IMR-90 (cell line): ENCODE measurements at regions not wholly inside any gene's neighbourhood (a gene's known extent, or its start where the extent isn't known, plus 50 kb on each side); places are given as distances from the start of the nearest gene placed in this dataset.

Experiments
- MXI1 ChIP-seq: IDR thresholded peaks from 2 replicates; pipeline ENCODE4 v1.6.1; 2012; ENCODE audit warnings: low read depth, mild to moderate bottlenecking, low read length, moderate library complexity, borderline replicate concordance
- POLR2A ChIP-seq: IDR thresholded peaks from 2 replicates; pipeline ENCODE4 v1.6.1; 2012; ENCODE audit warnings: mild to moderate bottlenecking, low read depth, low read length
- RFX5 ChIP-seq: IDR thresholded peaks from 2 replicates; pipeline ENCODE4 v1.8.0; 2012; ENCODE audit warnings: low read depth, mild to moderate bottlenecking, low read length, moderate library complexity
- SMC3 ChIP-seq: fragments of 150-350 bp; IDR thresholded peaks from 2 replicates; pipeline ENCODE4 v1.6.1; 2016; ENCODE audit warnings: low read depth, mild to moderate bottlenecking, antibody characterized with exemption, low read length, moderate library complexity
- TF ChIP-seq, protein P1 (sequence below): conservative IDR thresholded peaks from 2 replicates; pipeline ENCODE4 v1.5.1; 2012; ENCODE audit warnings: mild to moderate bottlenecking, low read depth, low read length, improper control_type of control experiment
- TF ChIP-seq, protein P2 (sequence below): fragments of 150-350 bp; IDR thresholded peaks from 2 replicates; pipeline ENCODE4 v1.6.1; 2017; ENCODE audit warnings: mild to moderate bottlenecking, antibody characterized with exemption, low read length, low read depth
- TF ChIP-seq, protein P3 (sequence below): fragments of 150-350 bp; IDR thresholded peaks from 2 replicates; pipeline ENCODE4 v1.6.1; 2016; ENCODE audit warnings: low read depth, mild to moderate bottlenecking, low read length, moderate library complexity, borderline replicate concordance

DNA sequence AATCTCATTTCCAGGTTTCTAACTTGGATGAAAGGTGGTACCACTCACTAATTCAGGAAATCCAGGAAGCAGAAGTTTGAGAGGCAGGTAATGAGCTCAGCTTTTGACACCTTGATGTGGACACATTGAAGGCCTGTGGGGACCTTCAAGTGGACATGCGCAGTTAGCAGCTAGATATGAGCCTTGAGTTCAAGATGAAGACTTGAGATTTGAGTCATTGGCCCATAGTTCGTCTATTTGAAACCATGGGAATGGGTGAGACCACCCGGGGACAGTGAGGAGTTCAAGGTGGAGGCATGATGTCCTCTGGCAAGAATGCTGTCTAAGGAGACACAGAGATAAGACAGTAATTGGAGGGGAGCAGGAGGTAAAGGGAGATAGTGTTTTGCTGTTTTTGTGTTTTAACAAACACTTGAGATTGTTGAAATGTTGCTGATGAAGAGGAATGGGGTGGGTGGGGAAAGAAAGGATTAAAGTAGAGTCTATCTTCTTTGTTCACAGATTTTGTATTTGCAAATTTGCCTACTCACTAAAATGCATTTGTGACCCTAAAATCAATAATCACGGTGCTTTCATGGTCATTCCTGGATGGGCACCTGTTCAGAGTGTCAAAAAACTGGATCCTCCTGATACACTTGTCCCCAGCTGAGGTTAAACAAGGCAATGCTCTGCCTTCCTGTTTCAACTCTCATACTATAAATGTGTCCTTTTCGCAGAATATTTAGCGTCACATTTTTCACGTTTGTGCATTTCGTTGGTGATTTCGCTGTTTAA lies 69.5 kb upstream of the PLXNC1 start:
- TF ChIP-seq, protein P1, sequence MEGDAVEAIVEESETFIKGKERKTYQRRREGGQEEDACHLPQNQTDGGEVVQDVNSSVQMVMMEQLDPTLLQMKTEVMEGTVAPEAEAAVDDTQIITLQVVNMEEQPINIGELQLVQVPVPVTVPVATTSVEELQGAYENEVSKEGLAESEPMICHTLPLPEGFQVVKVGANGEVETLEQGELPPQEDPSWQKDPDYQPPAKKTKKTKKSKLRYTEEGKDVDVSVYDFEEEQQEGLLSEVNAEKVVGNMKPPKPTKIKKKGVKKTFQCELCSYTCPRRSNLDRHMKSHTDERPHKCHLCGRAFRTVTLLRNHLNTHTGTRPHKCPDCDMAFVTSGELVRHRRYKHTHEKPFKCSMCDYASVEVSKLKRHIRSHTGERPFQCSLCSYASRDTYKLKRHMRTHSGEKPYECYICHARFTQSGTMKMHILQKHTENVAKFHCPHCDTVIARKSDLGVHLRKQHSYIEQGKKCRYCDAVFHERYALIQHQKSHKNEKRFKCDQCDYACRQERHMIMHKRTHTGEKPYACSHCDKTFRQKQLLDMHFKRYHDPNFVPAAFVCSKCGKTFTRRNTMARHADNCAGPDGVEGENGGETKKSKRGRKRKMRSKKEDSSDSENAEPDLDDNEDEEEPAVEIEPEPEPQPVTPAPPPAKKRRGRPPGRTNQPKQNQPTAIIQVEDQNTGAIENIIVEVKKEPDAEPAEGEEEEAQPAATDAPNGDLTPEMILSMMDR = no peak
- TF ChIP-seq POLR2A (no peak), SMC3 (no peak), RFX5 (no peak), MXI1 (no peak)
- TF ChIP-seq, protein P2, sequence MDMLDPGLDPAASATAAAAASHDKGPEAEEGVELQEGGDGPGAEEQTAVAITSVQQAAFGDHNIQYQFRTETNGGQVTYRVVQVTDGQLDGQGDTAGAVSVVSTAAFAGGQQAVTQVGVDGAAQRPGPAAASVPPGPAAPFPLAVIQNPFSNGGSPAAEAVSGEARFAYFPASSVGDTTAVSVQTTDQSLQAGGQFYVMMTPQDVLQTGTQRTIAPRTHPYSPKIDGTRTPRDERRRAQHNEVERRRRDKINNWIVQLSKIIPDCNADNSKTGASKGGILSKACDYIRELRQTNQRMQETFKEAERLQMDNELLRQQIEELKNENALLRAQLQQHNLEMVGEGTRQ = no peak
- TF ChIP-seq, protein P3, sequence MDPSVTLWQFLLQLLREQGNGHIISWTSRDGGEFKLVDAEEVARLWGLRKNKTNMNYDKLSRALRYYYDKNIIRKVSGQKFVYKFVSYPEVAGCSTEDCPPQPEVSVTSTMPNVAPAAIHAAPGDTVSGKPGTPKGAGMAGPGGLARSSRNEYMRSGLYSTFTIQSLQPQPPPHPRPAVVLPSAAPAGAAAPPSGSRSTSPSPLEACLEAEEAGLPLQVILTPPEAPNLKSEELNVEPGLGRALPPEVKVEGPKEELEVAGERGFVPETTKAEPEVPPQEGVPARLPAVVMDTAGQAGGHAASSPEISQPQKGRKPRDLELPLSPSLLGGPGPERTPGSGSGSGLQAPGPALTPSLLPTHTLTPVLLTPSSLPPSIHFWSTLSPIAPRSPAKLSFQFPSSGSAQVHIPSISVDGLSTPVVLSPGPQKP = no peak
